ENCODE measurements at regions not wholly inside any gene's neighbourhood (a gene's known extent, or its start where the extent isn't known, plus 50 kb on each side); places are given as distances from the start of the nearest gene placed in this dataset.

GRCh38 chr6:166085500-166085899 lies 82.2 kb downstream of the TBXT start:
- TF ChIP-seq, protein P1, sequence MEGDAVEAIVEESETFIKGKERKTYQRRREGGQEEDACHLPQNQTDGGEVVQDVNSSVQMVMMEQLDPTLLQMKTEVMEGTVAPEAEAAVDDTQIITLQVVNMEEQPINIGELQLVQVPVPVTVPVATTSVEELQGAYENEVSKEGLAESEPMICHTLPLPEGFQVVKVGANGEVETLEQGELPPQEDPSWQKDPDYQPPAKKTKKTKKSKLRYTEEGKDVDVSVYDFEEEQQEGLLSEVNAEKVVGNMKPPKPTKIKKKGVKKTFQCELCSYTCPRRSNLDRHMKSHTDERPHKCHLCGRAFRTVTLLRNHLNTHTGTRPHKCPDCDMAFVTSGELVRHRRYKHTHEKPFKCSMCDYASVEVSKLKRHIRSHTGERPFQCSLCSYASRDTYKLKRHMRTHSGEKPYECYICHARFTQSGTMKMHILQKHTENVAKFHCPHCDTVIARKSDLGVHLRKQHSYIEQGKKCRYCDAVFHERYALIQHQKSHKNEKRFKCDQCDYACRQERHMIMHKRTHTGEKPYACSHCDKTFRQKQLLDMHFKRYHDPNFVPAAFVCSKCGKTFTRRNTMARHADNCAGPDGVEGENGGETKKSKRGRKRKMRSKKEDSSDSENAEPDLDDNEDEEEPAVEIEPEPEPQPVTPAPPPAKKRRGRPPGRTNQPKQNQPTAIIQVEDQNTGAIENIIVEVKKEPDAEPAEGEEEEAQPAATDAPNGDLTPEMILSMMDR (IDR thresholded peaks at IDR 0.05; ENCODE audit: extremely low read depth in 1 of 2, insufficient read depth in 1 of 2, low read depth in 1 of 2, low read length in 2 of 2): no peak
- no peak for TF ChIP-seq GATA2 (IDR thresholded peaks at IDR 0.05; ENCODE audit: insufficient read depth, insufficient read length, low read depth, low read length)
- TF ChIP-seq POLR2A (IDR thresholded peaks at IDR 0.05; ENCODE audit: low read depth, low read length): no peak
- no peak for TF ChIP-seq EZH2 (IDR thresholded peaks at IDR 0.05; ENCODE audit: borderline replicate concordance, low read depth, low read length, severe bottlenecking)
- no peak for TF ChIP-seq POLR2AphosphoS5 (IDR thresholded peaks at IDR 0.05; ENCODE audit: insufficient read depth, low read depth, low read length)
- TF ChIP-seq FOS (IDR thresholded peaks at IDR 0.05; ENCODE audit: borderline replicate concordance, insufficient read depth, low read length): no peak

Measured in endothelial cell of umbilical vein (primary cell).